Brain microvascular endothelial cell (primary cell): ENCODE measurements at regions not wholly inside any gene's neighbourhood (a gene's known extent, or its start where the extent isn't known, plus 50 kb on each side); places are given as distances from the start of the nearest gene placed in this dataset.
"Not testable (repeated sequence)": the region's sequence is repeated elsewhere in the genome, so short reads cannot be mapped to it uniquely, and the experiment has no call there.

Experiments
- DNase-seq: peaks from one replicate; pipeline ENCODE4 v3.0.0-alpha.2; 2020
- H3K27ac ChIP-seq: fragments of 250-450 bp; sonication (Bioruptor Pico); 2 replicates; pipeline ENCODE4 v1.5.1; 2020; ENCODE audit warnings: mild to moderate bottlenecking, moderate library complexity
- H3K27me3 ChIP-seq: fragments of 250-450 bp; sonication (Bioruptor Pico); replicated peaks from 2 replicates; pipeline ENCODE4 v1.5.1; 2020; ENCODE audit warnings: mild to moderate bottlenecking
- H3K36me3 ChIP-seq: fragments of 250-450 bp; sonication (Bioruptor Pico); replicated peaks from 2 replicates; pipeline ENCODE4 v1.5.1; 2020; ENCODE audit warnings: mild to moderate bottlenecking
- H3K4me3 ChIP-seq: 2 replicates; pipeline ENCODE4 v1.5.1; 2011; ENCODE audit warnings: low read depth, mild to moderate bottlenecking, control low read depth, low read length, moderate library complexity
- CTCF ChIP-seq: IDR thresholded peaks from 2 replicates; pipeline ENCODE4 v1.5.1; 2011; ENCODE audit warnings: low read depth, mild to moderate bottlenecking, moderate library complexity, low read length, control low read depth, inconsistent platforms; ENCODE audit errors: missing control alignments
- in situ Hi-C: cut with HindIII; loops from 2 replicates; pipeline ENCODE4 v1.10.0; 2017; ENCODE audit warnings: low sequenced_read_pairs, low pct_ligation_motif_present

- no peak for TF ChIP-seq CTCF
- no peak overlapping the region for H3K27ac ChIP-seq
- H3K36me3 ChIP-seq: no peaks in the 10 kb centered on the region
- in situ Hi-C loops: no loop called here
- DNase-seq: no peak
- no peak overlapping the region for H3K4me3 ChIP-seq
- no peaks in the 10 kb centered on the region for H3K27me3 ChIP-seq
Measured at GRCh38 chr17:70582777-70583176, 413.4 kb downstream of the KCNJ2 start.

GRCh38 chr17:70584255-70584654, 414.9 kb downstream of the KCNJ2 start:
- Histone ChIP-seq H3K27me3 (no peaks in the 10 kb centered on the region), H3K36me3 (no peaks in the 10 kb centered on the region), H3K4me3 (no peak overlapping the region), H3K27ac (no peak overlapping the region)
- DNase-seq: no peak
- no peak for TF ChIP-seq CTCF
- in situ Hi-C loops: no loop called here

GRCh38 chr17:70588003-70588402, 418.7 kb downstream of the KCNJ2 start:
- Histone ChIP-seq H3K36me3 (no peaks in the 10 kb centered on the region), H3K4me3 (no peak overlapping the region), H3K27me3 (no peaks in the 10 kb centered on the region), H3K27ac (no peak overlapping the region)
- no peak for TF ChIP-seq CTCF
- no peak for DNase-seq
- in situ Hi-C loops: no loop called here

GRCh38 chr17:70597774-70598173, 428.4 kb downstream of the KCNJ2 start:
- no peak overlapping the region for H3K27ac ChIP-seq
- DNase-seq: no peak
- in situ Hi-C loops: no loop called here

GRCh38 chr17:70599198-70599597, 429.9 kb downstream of the KCNJ2 start:
- no peak for DNase-seq
- in situ Hi-C loops: no loop called here
- H3K36me3 ChIP-seq: no peaks in the 10 kb centered on the region
- H3K27ac ChIP-seq: no peak overlapping the region
- H3K27me3 ChIP-seq: no peaks in the 10 kb centered on the region
- no peak for TF ChIP-seq CTCF
- no peak overlapping the region for H3K4me3 ChIP-seq

More at GRCh38 chr17:70597774-70598173, 428.4 kb downstream of the KCNJ2 start:
- Histone ChIP-seq H3K4me3 (no peak overlapping the region), H3K36me3 (no peaks in the 10 kb centered on the region), H3K27me3 (no peaks in the 10 kb centered on the region)
- TF ChIP-seq CTCF: no peak

- H3K27ac ChIP-seq, H3K36me3 ChIP-seq, DNase-seq, H3K27me3 ChIP-seq, H3K4me3 ChIP-seq, in situ Hi-C loops: not testable (repeated sequence)
Measured at GRCh38 chr17:70599945-70600344, 430.6 kb downstream of the KCNJ2 start.
